ENCODE measurements at regions not wholly inside any gene's neighbourhood (a gene's known extent, or its start where the extent isn't known, plus 50 kb on each side); places are given as distances from the start of the nearest gene placed in this dataset.
"Not testable (repeated sequence)": the region's sequence is repeated elsewhere in the genome, so short reads cannot be mapped to it uniquely, and the experiment has no call there.

GRCh38 chr6:6091608-6092002, 84.9 kb upstream of the NRN1 start:
- no peak for DNase-seq

- no peak for DNase-seq
Observed at GRCh38 chr6:6090861-6091607, 84.3 kb upstream of the NRN1 start.

DNA sequence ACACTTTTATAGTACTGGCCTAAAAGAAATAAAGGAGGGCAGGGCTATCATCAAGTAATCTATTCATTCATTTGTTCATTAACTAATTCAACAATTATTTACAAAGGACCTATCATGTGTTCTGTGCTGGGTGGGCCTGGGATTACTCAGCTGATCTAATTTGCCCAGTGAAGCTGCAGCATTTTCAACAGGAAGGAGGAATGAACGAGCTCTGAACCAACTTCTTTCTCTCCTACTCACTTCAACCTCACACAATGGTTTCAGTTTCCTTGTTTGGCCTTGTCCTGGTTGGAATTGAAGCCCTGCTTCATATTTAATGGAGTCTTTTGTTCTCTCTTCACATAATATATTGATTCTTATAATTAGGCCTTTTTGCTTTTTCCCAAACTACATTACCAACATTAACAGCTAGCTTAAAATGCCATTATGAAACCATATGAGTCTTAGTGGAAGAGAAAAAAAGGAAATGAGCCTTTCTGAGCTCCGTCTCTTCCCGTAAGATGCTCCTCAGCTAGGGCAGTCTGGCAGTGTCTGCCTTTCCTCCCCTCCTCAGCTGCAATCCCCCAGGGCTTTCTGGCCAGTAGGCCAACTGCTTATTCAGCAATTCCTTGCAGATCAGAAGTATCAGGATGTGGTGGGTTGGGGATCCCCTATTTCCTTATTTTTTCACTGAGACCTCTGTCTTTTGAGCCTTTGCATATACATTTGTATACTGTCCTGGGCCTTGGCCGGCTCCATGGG, 79.4 kb upstream of the NRN1 start:
- DNase-seq, result no peak

DNA sequence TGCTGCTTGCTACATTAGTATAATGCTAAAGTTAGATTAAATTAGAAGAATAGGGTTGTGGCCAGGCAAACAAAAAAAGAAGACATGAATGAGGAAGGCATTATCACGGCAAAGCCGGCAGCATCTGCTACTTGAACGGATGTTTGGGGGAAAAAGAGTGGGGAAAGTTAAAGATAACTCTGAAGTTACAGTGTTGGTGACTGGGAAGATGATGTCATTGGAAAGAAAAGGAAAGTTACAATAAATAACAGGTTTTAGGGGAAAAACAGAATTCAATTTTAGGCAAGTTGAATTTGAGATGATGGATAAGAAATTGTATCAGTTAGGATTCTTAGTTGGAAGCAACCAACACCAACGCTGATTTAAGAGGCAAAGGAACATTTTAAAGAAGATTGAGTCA, 74.2 kb upstream of the NRN1 start:
- no peak for DNase-seq

GRCh38 chr6:6074190-6074589, 67.5 kb upstream of the NRN1 start:
- DNase-seq, result no peak

GRCh38 chr6:6068157-6068556, 61.4 kb upstream of the NRN1 start:
- not testable (repeated sequence) for DNase-seq

DNA sequence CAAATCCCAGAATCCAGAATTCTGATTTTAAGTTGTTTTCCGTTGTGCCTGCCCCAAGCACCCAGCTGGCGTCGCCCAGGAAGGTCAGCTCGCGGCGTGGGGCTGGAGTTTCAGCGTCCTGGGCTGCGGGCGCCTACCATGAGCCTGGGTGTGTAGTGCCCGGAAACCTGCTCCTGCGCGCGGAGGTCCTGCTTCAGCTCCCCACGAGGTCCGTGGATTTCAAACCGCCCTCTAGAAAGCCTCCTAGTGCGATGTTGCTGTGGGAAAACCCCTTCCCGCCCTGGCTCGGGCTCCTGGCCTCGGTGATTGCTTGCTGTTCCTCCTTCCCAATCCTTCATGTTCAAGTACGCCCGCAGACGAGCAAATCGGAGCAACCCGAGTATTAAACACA, 51.3 kb upstream of the NRN1 start:
- DNase-seq, result no peak

DNA sequence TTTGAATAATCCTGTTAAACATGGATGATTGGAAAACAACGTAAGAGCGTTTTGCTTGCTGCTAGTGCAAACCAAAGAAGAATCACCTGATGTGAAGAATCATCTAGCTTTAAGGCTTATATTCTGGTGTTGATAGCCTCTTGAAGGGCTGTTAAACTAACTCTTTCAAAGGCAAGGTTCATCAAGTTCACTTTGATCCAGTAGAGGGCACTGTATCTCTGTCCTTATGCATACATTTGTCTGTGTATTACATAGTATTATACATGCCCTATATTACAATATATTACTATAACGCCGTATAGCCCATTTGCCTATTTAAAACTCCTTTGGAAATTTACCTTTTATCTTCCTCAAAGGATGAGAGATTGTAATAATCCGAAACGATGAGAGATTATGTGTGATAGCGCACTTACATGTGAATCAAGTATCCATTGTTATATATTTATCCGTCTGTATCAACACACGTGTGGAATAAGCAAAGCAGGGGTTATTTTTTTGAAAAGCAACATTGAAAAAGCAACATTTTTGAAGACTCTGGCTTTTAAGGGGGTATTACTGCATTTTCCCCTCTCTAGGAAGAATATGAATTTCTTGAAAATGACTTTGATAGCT, 50.8 kb upstream of the NRN1 start:
- peak; percentile 72 for DNase-seq
